K562 (cell line): ENCODE measurements at regions not wholly inside any gene's neighbourhood (a gene's known extent, or its start where the extent isn't known, plus 50 kb on each side); places are given as distances from the start of the nearest gene placed in this dataset.

Experiments
- ATAC-seq: fragments of 200-7000 bp; cut with Tn5 transposase; 3 replicates; pipeline ENCODE4 v1.9.1; 2020; ENCODE audit warnings: moderate library complexity
- BruUV-seq: library from RNA; stranded (reverse); fragments of 400-500 nt; replicated peaks from 2 replicates; lab custom pipeline; 2021; lab: Mats Ljungman, UMichigan
- CTCF ChIA-PET: fragments of 300-600 bp; formaldehyde crosslinking; extraction: SDS; loops from one replicate; lab custom pipeline; 2021; ENCODE audit warnings: low intra/inter-chr PET ratio; lab: Yijun Ruan, JAX
- POLR2A ChIA-PET: fragments of 300-600, 350-650 bp; sonication (Branson Sonifier 250); formaldehyde crosslinking; extraction: SDS; loops from one replicate; lab custom pipeline; 2021; ENCODE audit warnings: antibody characterized with exemption, inconsistent platforms; lab: Yijun Ruan, JAX
- DNase-seq, 4 experiments: peaks; one replicate each; pipeline versions ENCODE4 v3.0.0 to v3.0.0-alpha.2; 2011 to 2018; ENCODE audit warnings: low spot score in 3 of 4, mixed read lengths in 3 of 4; ENCODE audit errors: extremely low read depth in 1 of 4
- FAIRE-seq: peaks from 2 replicates; lab custom pipeline; 2011; peaks lifted over from hg19 to GRCh38; lab: Jason Lieb, UNC
- H2AFZ ChIP-seq: 2 replicates; pipeline ENCODE4 v1.6.0; 2011; ENCODE audit warnings: low read depth, low read length, control low read depth, inconsistent platforms
- H3K27ac ChIP-seq: fragments of 200-600 bp; 3 replicates; pipeline ENCODE4 v1.8.0; 2011; ENCODE audit warnings: low read depth, mild to moderate bottlenecking, control low read depth, inconsistent platforms, low read length, moderate library complexity, mixed read lengths; ENCODE audit errors: extremely low read depth
- H3K27me3 ChIP-seq, 2 experiments: fragments of 300-600 bp in 1 of 2; 2 replicates in 1 of 2; 3 replicates in 1 of 2; pipeline versions ENCODE4 v1.6.0 to v1.8.0; 2011; ENCODE audit warnings: inconsistent platforms in 2 of 2, low read length in 2 of 2, mild to moderate bottlenecking in 1 of 2, mixed read lengths in 1 of 2, moderate library complexity in 1 of 2; ENCODE audit not compliant: control insufficient read depth in 2 of 2, insufficient read depth in 2 of 2
- H3K36me3 ChIP-seq: fragments of 300-600 bp; 3 replicates; pipeline ENCODE4 v1.8.0; 2011; ENCODE audit warnings: mild to moderate bottlenecking, low read length, inconsistent platforms; ENCODE audit not compliant: control insufficient read depth, insufficient read depth
- H3K4me1 ChIP-seq, 2 experiments: fragments of 200-600 bp in 1 of 2; replicated peaks in 1 of 2; 2 replicates in 1 of 2; 3 replicates in 1 of 2; pipeline versions ENCODE4 v1.5.1 to v1.8.0; 2011; ENCODE audit warnings: inconsistent platforms in 2 of 2, low read length in 2 of 2, mild to moderate bottlenecking in 1 of 2, mixed read lengths in 1 of 2, moderate library complexity in 1 of 2; ENCODE audit not compliant: control insufficient read depth in 2 of 2, insufficient read depth in 2 of 2
- H3K4me2 ChIP-seq: 2 replicates; pipeline ENCODE4 v1.6.1; 2011; ENCODE audit warnings: low read length, control low read depth, inconsistent platforms, mixed read lengths; ENCODE audit not compliant: insufficient read depth
- H3K4me3 ChIP-seq: fragments of 200-600 bp; sonication (generic), shearing (Covaris generic); 2 replicates; pipeline ENCODE4 v1.5.1; 2016; ENCODE audit warnings: control low read depth, inconsistent platforms
- H3K79me2 ChIP-seq: fragments of 200-600 bp; 3 replicates; pipeline ENCODE4 v1.8.0; 2011; ENCODE audit warnings: low read length, inconsistent platforms; ENCODE audit not compliant: control insufficient read depth, insufficient read depth
- H3K9ac ChIP-seq, 2 experiments: 2 replicates each; pipeline versions ENCODE4 v1.6.0 to v1.6.1; 2011; ENCODE audit warnings: low read depth in 2 of 2, low read length in 2 of 2, control low read depth in 1 of 2, inconsistent platforms in 1 of 2, mild to moderate bottlenecking in 1 of 2, mixed read lengths in 1 of 2; ENCODE audit not compliant: insufficient read depth in 1 of 2
- H3K9me1 ChIP-seq: one replicate; pipeline ENCODE4 v1.6.0; 2011; ENCODE audit warnings: inconsistent platforms, mild to moderate bottlenecking, low read length, moderate library complexity; ENCODE audit not compliant: control insufficient read depth, insufficient read depth
- H3K9me3 ChIP-seq: replicated peaks from 2 replicates; pipeline ENCODE4 v1.5.1; 2011; ENCODE audit warnings: low read depth, low read length, inconsistent platforms; ENCODE audit not compliant: control insufficient read depth, insufficient read depth
- H4K20me1 ChIP-seq: replicated peaks from 2 replicates; pipeline ENCODE4 v1.6.1; 2011; ENCODE audit warnings: low read length, inconsistent platforms, mixed read lengths; ENCODE audit not compliant: control insufficient read depth, insufficient read depth
- BCL6 ChIP-seq: fragments of 250-450 bp; sonication (Bioruptor Pico); IDR thresholded peaks from 2 replicates; pipeline ENCODE4 v1.4.0; 2020
- CBFA2T3 ChIP-seq: fragments of 450-650 bp; IDR thresholded peaks from 2 replicates; pipeline ENCODE4 v1.6.1; 2017
- CTBP1 ChIP-seq: fragments of 450-650 bp; IDR thresholded peaks from 2 replicates; pipeline ENCODE4 v1.6.1; 2016; ENCODE audit warnings: borderline replicate concordance
- DPF2 ChIP-seq: fragments of 450-650 bp; IDR thresholded peaks from 2 replicates; pipeline ENCODE4 v1.6.1; 2016
- EP300 ChIP-seq: IDR thresholded peaks from 2 replicates; pipeline ENCODE4 v1.6.1; 2012; ENCODE audit warnings: low read length, improper control_type of control experiment
- ERF ChIP-seq: fragments of 450-650 bp; formaldehyde crosslinking; IDR thresholded peaks from 2 replicates; pipeline ENCODE4 v1.4.0; 2020; ENCODE audit warnings: mild to moderate bottlenecking, mixed read lengths
- GTF2F1 ChIP-seq: IDR thresholded peaks from 2 replicates; pipeline ENCODE4 v1.6.1; 2011; ENCODE audit warnings: low read depth, low read length, improper control_type of control experiment
- IRF2 ChIP-seq: sonication (generic); formaldehyde crosslinking; IDR thresholded peaks from 2 replicates; pipeline ENCODE4 v1.8.1; 2022; ENCODE audit warnings: mild to moderate bottlenecking, missing genetic modification reagents
- JUND ChIP-seq, 2 experiments: IDR thresholded peaks; 2 replicates in 1 of 2; 3 replicates in 1 of 2; pipeline ENCODE4 v1.6.1; 2011; ENCODE audit warnings: borderline replicate concordance in 2 of 2, low read depth in 2 of 2, low read length in 2 of 2, improper control_type of control experiment in 1 of 2, missing biosample characterization in 1 of 2, missing genetic modification characterization in 1 of 2, missing genetic modification reagents in 1 of 2
- KAT8 ChIP-seq: fragments of 450-650 bp; IDR thresholded peaks from 2 replicates; pipeline ENCODE4 v1.6.1; 2016; ENCODE audit warnings: low read depth, mild to moderate bottlenecking
- KDM1A ChIP-seq, 2 experiments: fragments of 450-650 bp; IDR thresholded peaks; 2 replicates each; pipeline ENCODE4 v1.6.1; 2016; ENCODE audit warnings: mild to moderate bottlenecking in 2 of 2
- KHSRP ChIP-seq: fragments of 450-650 bp; IDR thresholded peaks from 2 replicates; pipeline ENCODE4 v1.6.1; 2017
- MAX ChIP-seq: sonication (generic); formaldehyde crosslinking; IDR thresholded peaks from 2 replicates; pipeline ENCODE4 v1.9.0; 2022; ENCODE audit warnings: mild to moderate bottlenecking, missing genetic modification reagents
- PBX2 ChIP-seq, 2 experiments: IDR thresholded peaks in 1 of 2; conservative IDR thresholded peaks in 1 of 2; 2 replicates each; pipeline ENCODE4 v1.6.1; 2016; ENCODE audit warnings: low read depth in 2 of 2, mild to moderate bottlenecking in 1 of 2, missing compliant biosample characterization in 1 of 2, missing genetic modification characterization in 1 of 2, moderate library complexity in 1 of 2
- RBM39 ChIP-seq: fragments of 200-400 bp; formaldehyde crosslinking; optimal IDR thresholded peaks from 2 replicates; pipeline ENCODE3; 2018; ENCODE audit warnings: low read depth, low read length
- SFPQ ChIP-seq: fragments of 200-400 bp; formaldehyde crosslinking; IDR thresholded peaks from 2 replicates; pipeline ENCODE4 v1.6.1; 2017; ENCODE audit warnings: mild to moderate bottlenecking, low read depth, low read length, moderate library complexity
- SMARCE1 ChIP-seq: fragments of 450-650 bp; IDR thresholded peaks from 2 replicates; pipeline ENCODE4 v1.7.1; 2016; ENCODE audit warnings: mild to moderate bottlenecking
- TAL1 ChIP-seq: fragments of 450-650 bp; IDR thresholded peaks from 2 replicates; pipeline ENCODE4 v1.6.1; 2016; ENCODE audit warnings: mild to moderate bottlenecking
- ZBTB12 ChIP-seq: fragments of 250-450 bp; sonication (Bioruptor Pico); IDR thresholded peaks from 2 replicates; pipeline ENCODE4 v1.4.0; 2020
- ZNF217 ChIP-seq: sonication (generic); formaldehyde crosslinking; IDR thresholded peaks from 2 replicates; pipeline ENCODE4 v1.8.0; 2022; ENCODE audit warnings: mild to moderate bottlenecking, missing genetic modification reagents
- WGBS: fragments of 100-300 bp; shearing (Covaris generic); methylation state at CpG from one replicate; pipeline ENCODE4 v1.1.6; 2016; ENCODE audit warnings: low coverage, mixed read lengths; ENCODE audit not compliant: insufficient coverage; ENCODE audit errors: missing lambda C conversion rate; 5-methylcytosine and 5-hydroxymethylcytosine counted together
- in situ Hi-C: fragments of 300-500 bp; cut with MboI; formaldehyde crosslinking; loops from 4 replicates; pipeline ENCODE4 v1.15.0; 2018; ENCODE audit warnings: inconsistent platforms, mixed read lengths
- intact Hi-C: fragments of 100-400 bp; cut with micrococcal nuclease; formaldehyde crosslinking; loops from 2 replicates; pipeline ENCODE4 v1.14.2; 2022

- ATAC-seq = no peak
- CTCF ChIA-PET = no interaction called here
- TF ChIP-seq PBX2 (CRISPR knock-in tag; IDR thresholded peaks at IDR 0.05; ENCODE audit: low read depth) (no peak), PBX2 (tag; conservative IDR thresholded peaks at IDR 0.05; ENCODE audit: low read depth) (peak; percentile 75), DPF2 (0 out of 2 replicates have a peak, but pooled peaks have one; percentile 27), KDM1A (IDR thresholded peaks at IDR 0.05) (peak; percentile 60 to 70), ZBTB12 (CRISPR knock-in tag) (no peak), JUND (IDR thresholded peaks at IDR 0.05; ENCODE audit: borderline replicate concordance, low read depth, low read length) (peak; percentile 17; the same call in 1 of the 2 replicates), JUND (tag; IDR thresholded peaks at IDR 0.05; ENCODE audit: borderline replicate concordance, low read depth, low read length) (peak; percentile 30; the same call in 1 of the 3 replicates), GTF2F1 (no peak), SFPQ (no peak), CTBP1 (no peak), CBFA2T3 (peak; percentile 55), BCL6 (no peak), KAT8 (no peak), ZNF217 (no peak), SMARCE1 (no peak), MAX (CRISPR knock-in tag) (no peak), IRF2 (CRISPR knock-in tag) (no peak), RBM39 (no peak), TAL1 (peak; percentile 34; the same call in 1 of the 2 replicates), ERF (CRISPR knock-in tag) (no peak), KHSRP (no peak), EP300 (no peak)
These were observed 192.2 kb downstream of the IRS1 start for GRCh38 chr2:226607379-226607778.

More at GRCh38 chr2:226607379-226607778, 192.2 kb downstream of the IRS1 start:
- intact Hi-C loops (no loop called here), in situ Hi-C loops (no loop called here)
- DNase-seq = no peak
- Histone ChIP-seq H3K4me1 (no peaks in the 10 kb centered on the region), H3K27me3 (no peaks in the 10 kb centered on the region), H3K36me3 (no peaks in the 10 kb centered on the region), H3K9me1 (no peaks in the 10 kb centered on the region), H3K27ac (no peak overlapping the region), H3K9ac (no peak overlapping the region), H3K9me3 (no peaks in the 10 kb centered on the region), H3K4me2 (no peak overlapping the region), H2AFZ (no peak overlapping the region), H3K4me3 (no peak overlapping the region), H4K20me1 (no peaks in the 10 kb centered on the region), H3K79me2 (no peaks in the 10 kb centered on the region)
- POLR2A ChIA-PET = no interaction called here
- 0% methylated on average over 4 of the region's 4 CpGs for WGBS
- BruUV-seq = no TSS peak
- no peak for FAIRE-seq
